ENCODE measurements at regions not wholly inside any gene's neighbourhood (a gene's known extent, or its start where the extent isn't known, plus 50 kb on each side); places are given as distances from the start of the nearest gene placed in this dataset.

DNA sequence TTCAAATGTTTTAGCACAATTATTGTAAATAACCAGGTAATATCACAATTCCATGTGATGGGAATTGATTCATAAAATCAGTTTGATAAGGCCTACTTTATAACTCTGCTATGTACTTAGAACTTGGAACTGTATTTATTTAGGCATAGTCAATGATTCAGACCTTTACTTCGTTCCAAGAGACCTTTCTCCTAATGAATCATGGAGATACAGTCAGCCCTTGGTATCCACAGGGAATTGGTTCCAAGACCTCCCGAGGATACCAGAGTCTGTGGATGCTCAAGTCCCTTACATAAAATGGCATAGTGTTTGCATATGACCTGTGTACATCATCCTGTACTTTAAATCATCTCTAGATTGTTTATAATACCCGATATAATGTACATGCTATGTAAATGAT is 60.8 kb upstream of the UMPS start:
- DNase-seq (ENCODE audit: low spot score), result no peak

DNA sequence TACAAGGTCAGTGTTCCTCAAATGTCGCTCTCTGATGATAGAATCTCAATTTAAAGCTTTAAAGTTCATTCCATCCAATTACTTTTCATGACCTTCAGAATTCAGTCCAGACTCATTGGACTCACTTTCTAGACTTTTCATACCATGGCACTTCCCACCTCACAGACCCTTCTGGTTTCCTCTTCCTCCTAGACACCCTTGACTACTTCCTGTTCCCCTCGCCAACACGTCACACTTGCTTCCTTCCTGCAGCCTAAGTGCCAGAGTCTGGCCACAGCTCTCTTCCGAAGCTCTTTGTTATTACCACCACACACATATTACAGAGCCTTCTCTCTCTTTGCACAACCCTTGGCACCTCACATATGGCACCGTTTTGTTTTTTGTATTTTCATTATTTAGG is 59.1 kb upstream of the UMPS start:
- no peak for DNase-seq (ENCODE audit: low spot score)

GRCh38 chr3:124674336-124674735 is 55.9 kb upstream of the UMPS start:
- no peak for DNase-seq (ENCODE audit: low spot score)

DNA sequence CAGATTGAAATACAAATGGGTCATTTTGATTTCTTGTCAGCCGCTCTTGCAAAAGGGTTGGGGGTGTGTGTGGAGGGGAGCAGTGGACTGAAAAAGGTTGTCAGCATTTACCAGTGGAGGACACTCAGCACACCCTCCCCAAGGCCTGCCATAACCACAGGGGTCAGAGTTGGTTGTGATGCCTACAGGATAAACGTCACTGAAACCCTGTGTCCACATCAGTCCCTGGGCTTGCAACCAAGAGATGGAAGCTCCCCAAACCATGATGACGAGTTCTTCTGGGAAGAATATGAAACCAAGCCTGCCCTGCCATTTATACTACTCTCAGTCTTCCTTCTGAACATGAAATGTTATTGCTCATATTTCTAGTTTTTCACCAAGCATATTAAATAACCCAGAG is 54.0 kb upstream of the UMPS start:
- DNase-seq (ENCODE audit: low spot score), result no peak

DNA sequence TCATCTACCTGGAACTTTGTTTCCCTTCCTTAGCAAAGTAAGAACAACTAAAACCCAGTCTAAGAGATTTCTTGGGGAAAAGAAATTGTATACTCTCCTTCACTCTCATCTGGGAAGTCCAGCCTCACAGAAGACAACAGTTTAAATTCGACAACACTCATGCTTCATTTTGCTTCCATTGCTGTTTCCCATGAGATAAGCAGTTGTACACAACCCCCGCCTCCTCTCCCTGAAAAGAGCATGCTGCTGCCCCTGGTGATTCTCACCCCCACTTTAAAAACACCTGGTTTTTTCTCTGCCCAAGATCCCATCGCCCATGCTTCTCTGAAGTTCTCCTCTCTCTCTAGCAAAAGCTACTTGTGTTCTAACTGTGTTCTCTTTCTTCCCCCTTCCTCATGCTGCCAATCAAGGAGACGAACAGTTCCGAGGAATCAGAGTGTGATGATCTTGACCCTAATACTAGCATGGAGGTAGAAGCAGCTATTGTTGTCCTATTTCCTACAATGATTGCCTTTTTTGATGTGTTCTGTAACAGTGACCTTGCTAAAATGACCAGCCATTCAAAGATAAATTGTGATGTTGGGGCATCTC is 51.1 kb upstream of the UMPS start:
- no peak for DNase-seq (ENCODE audit: low spot score)
